SKM-1 treated with dmso at 0.1 percent for 144 hours (cell line): ENCODE measurements at regions not wholly inside any gene's neighbourhood (a gene's known extent, or its start where the extent isn't known, plus 50 kb on each side); places are given as distances from the start of the nearest gene placed in this dataset.
"Not testable (repeated sequence)": the region's sequence is repeated elsewhere in the genome, so short reads cannot be mapped to it uniquely, and the experiment has no call there.

ENCODE experiments used
- DNase-seq: peaks from one replicate; lab custom pipeline; 2025; ENCODE audit not compliant: unreplicated experiment; lab: John Stamatoyannopoulos, UW

GRCh38 chr5:38780316-38780715 is 65.5 kb upstream of the OSMR start:
- DNase-seq, result no peak

DNA sequence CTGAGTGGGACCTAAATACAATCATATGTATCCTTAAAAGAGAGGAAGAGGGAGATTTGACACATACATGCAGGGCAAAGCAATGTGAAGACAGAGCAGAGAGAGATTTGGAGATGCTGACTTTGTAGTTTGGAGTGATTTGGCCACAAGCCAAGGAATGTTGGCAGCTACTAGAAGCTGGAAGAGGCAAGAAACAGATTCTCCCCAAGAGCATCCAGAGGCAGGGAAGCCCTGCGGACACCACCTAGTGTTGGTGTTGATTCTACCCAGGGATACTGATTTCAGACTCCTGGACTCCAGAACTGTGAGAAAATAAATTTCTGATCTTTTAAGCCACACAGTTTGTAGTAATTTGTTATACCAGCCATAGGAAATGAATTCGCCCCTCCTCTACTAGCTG is 64.9 kb upstream of the OSMR start:
- DNase-seq, result no peak

- DNase-seq, result no peak
Measured at GRCh38 chr5:38782180-38782835, 63.5 kb upstream of the OSMR start.

- DNase-seq, result no peak
Measured at GRCh38 chr5:38783011-38783561, 62.7 kb upstream of the OSMR start.

- DNase-seq, result no peak
Measured at GRCh38 chr5:38789134-38789533, 56.7 kb upstream of the OSMR start.

DNA sequence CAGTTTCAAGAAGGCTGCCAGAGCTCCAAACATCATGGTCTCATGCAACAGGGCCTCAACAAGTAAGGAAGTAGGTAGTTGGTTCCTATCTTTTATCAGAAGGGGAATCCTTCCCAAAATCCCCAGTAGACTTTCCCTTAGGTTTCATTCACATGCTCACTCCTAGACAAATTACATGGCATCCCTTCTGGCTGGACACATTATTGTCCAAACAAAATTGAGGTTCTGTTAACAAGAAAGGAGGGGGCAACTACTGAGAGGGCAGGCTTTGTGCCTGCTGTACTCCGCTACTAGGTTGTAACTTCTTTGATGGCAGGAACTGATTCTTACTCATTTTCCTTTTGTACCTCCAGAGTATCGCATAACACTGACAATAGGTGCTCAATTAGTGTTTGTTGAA is 56.0 kb upstream of the OSMR start:
- DNase-seq, result no peak

GRCh38 chr5:38790268-38790667 is 55.5 kb upstream of the OSMR start:
- no peak for DNase-seq

DNA sequence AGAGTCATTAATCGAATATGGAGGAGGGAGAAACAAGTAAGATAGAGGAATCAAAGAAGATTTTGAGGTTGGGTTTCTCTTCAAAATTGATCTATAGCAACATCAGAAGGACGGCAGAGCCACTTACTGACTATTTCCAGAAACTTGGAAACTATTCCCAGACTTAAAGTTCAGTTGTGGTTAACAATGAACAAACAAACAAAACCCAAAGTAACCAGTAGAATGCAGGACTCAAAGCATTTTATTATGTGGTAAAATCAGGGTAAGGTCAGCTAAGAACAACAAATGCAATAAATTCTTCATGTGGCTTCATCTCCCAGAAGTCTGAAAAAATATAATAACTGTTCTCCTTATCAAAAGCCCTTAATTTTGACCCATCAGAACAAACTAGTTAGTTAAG is 54.9 kb upstream of the OSMR start:
- no peak for DNase-seq

DNA sequence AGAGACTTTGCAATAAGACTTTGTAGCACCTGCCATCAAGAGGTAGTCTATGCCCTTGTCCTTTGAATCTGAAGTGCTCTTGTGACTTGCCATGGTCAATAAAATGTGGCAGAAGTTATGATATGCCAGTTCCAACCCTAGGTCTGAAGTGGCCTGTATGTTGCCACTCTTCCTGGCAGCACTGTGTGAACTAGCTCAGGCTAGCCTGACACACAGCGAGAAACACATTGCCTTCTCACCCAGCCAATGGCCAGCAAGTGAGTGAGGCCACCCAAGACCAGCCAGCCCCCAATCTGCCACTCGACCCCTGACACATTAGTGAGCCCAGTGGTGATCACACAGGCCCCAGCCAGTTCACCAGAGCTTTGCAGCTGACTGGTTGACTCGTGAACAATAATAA is 52.7 kb upstream of the OSMR start:
- no peak for DNase-seq

GRCh38 chr5:38794037-38794436 is 51.8 kb upstream of the OSMR start:
- not testable (repeated sequence) for DNase-seq

DNA sequence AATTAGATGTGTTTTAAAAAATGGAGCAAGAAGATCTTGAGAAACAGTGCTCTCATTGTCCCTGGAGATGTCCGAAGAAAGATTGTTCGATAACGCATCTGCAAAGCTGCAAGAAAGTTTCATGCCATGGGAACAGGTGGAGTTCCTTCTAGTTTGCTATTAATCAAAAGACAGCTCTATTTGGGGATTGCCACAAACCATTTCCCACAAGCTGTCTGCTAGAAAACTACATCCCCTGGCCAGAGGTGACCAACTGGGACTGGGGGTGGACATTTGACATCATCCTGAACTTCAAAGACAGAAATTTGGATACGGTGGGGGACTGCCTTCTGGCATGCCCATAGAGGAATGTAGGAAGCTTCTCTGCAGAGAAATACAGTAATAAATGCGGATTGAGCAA is 50.8 kb upstream of the OSMR start:
- no peak for DNase-seq

DNA sequence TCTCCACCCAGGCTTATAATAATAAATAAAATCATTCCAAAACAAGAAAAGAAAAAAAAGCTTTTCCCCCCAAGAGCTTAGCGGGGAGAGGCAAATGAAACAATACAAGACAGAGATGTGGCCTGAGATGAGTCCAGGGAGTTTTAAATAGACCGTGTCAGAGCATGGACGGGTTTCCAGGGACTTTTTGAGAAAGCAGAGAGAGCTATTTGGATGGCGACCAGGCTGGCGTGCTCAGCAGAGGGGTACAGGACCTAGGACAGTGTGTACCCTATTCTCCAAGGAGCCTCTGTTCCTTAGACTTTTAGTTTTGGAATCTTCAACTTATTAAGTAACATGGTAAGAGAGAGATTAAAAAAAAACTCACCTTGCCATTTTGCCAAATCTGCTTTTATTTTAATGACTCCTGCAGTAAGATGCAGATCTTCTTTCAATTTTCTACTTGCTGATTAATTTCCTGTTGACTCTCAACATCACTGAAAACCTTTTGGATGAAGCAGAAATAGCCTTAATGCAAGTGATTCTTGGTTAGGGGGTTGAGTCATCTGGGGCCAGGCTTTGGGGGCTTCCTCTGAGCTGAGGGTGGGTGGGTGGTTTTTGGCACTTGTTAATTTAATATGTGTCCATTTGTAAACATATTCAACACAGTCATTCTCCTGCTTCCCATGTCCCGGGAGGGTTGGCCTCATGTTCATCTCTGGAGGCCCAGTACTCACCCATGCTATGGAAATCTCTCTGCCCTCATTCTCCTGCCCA is 49.6 kb upstream of the OSMR start:
- no peak for DNase-seq
